ENCODE measurements at regions not wholly inside any gene's neighbourhood (a gene's known extent, or its start where the extent isn't known, plus 50 kb on each side); places are given as distances from the start of the nearest gene placed in this dataset.
"Not testable (repeated sequence)": the region's sequence is repeated elsewhere in the genome, so short reads cannot be mapped to it uniquely, and the experiment has no call there.

- no peaks in the 10 kb centered on the region for H3K9me3 ChIP-seq (ENCODE audit: control insufficient read depth, low read depth, low read length)
- H3K4me1 ChIP-seq (ENCODE audit: control insufficient read depth, low read depth, low read length): no peaks in the 10 kb centered on the region
- H3K9ac ChIP-seq (ENCODE audit: low read length): no peak overlapping the region
- H3K4me3 ChIP-seq (ENCODE audit: low read length): no peak overlapping the region
- no peaks in the 10 kb centered on the region for H3K36me3 ChIP-seq (ENCODE audit: control insufficient read depth, low read depth, low read length)
- H3K27me3 ChIP-seq (ENCODE audit: control insufficient read depth, insufficient read depth, low read length): no peaks in the 10 kb centered on the region
- H3K27ac ChIP-seq (ENCODE audit: low read length): no peak overlapping the region
Observed at GRCh38 chr13:33394294-33394932, 108.9 kb upstream of the STARD13 start.

GRCh38 chr13:33401238-33401637 is 115.7 kb upstream of the STARD13 start:
- no peaks in the 10 kb centered on the region for H3K36me3 ChIP-seq (ENCODE audit: control insufficient read depth, low read depth, low read length)
- no peaks in the 10 kb centered on the region for H3K27me3 ChIP-seq (ENCODE audit: control insufficient read depth, insufficient read depth, low read length)
- no peak overlapping the region for H3K9ac ChIP-seq (ENCODE audit: low read length)
- H3K27ac ChIP-seq (ENCODE audit: low read length): no peak overlapping the region
- no peaks in the 10 kb centered on the region for H3K9me3 ChIP-seq (ENCODE audit: control insufficient read depth, low read depth, low read length)
- H3K4me3 ChIP-seq (ENCODE audit: low read length): no peak overlapping the region
- H3K4me1 ChIP-seq (ENCODE audit: control insufficient read depth, low read depth, low read length): no peaks in the 10 kb centered on the region

GRCh38 chr13:33402975-33403374 is 117.4 kb upstream of the STARD13 start:
- no peak overlapping the region for H3K27ac ChIP-seq (ENCODE audit: low read length)
- no peak overlapping the region for H3K9ac ChIP-seq (ENCODE audit: low read length)
- H3K36me3 ChIP-seq (ENCODE audit: control insufficient read depth, low read depth, low read length): no peaks in the 10 kb centered on the region
- no peaks in the 10 kb centered on the region for H3K27me3 ChIP-seq (ENCODE audit: control insufficient read depth, insufficient read depth, low read length)
- H3K9me3 ChIP-seq (ENCODE audit: control insufficient read depth, low read depth, low read length): no peaks in the 10 kb centered on the region
- no peaks in the 10 kb centered on the region for H3K4me1 ChIP-seq (ENCODE audit: control insufficient read depth, low read depth, low read length)
- H3K4me3 ChIP-seq (ENCODE audit: low read length): no peak overlapping the region

GRCh38 chr13:33403807-33404362 is 118.3 kb upstream of the STARD13 start:
- Histone ChIP-seq H3K9me3 (ENCODE audit: control insufficient read depth, low read depth, low read length) (no peaks in the 10 kb centered on the region), H3K4me3 (ENCODE audit: low read length) (no peak overlapping the region), H3K36me3 (ENCODE audit: control insufficient read depth, low read depth, low read length) (no peaks in the 10 kb centered on the region), H3K9ac (ENCODE audit: low read length) (no peak overlapping the region), H3K27me3 (ENCODE audit: control insufficient read depth, insufficient read depth, low read length) (no peaks in the 10 kb centered on the region), H3K27ac (ENCODE audit: low read length) (no peak overlapping the region), H3K4me1 (ENCODE audit: control insufficient read depth, low read depth, low read length) (no peaks in the 10 kb centered on the region)

- H3K27me3 ChIP-seq (ENCODE audit: control insufficient read depth, insufficient read depth, low read length): no peaks in the 10 kb centered on the region
- H3K9ac ChIP-seq (ENCODE audit: low read length): no peak overlapping the region
- peaks cover 4% of the 10 kb centered on the region for H3K4me1 ChIP-seq (ENCODE audit: control insufficient read depth, low read depth, low read length)
- no peak overlapping the region for H3K27ac ChIP-seq (ENCODE audit: low read length)
- H3K4me3 ChIP-seq (ENCODE audit: low read length): no peak overlapping the region
- no peaks in the 10 kb centered on the region for H3K9me3 ChIP-seq (ENCODE audit: control insufficient read depth, low read depth, low read length)
- H3K36me3 ChIP-seq (ENCODE audit: control insufficient read depth, low read depth, low read length): no peaks in the 10 kb centered on the region
Observed at GRCh38 chr13:33405371-33405770, 119.8 kb upstream of the STARD13 start.

- Histone ChIP-seq H3K9me3 (ENCODE audit: control insufficient read depth, low read depth, low read length) (no peaks in the 10 kb centered on the region), H3K36me3 (ENCODE audit: control insufficient read depth, low read depth, low read length) (no peaks in the 10 kb centered on the region), H3K27me3 (ENCODE audit: control insufficient read depth, insufficient read depth, low read length) (no peaks in the 10 kb centered on the region), H3K27ac (ENCODE audit: low read length) (no peak overlapping the region), H3K4me1 (ENCODE audit: control insufficient read depth, low read depth, low read length) (peaks cover 11% of the 10 kb centered on the region), H3K9ac (ENCODE audit: low read length) (no peak overlapping the region), H3K4me3 (ENCODE audit: low read length) (no peak overlapping the region)
Observed at GRCh38 chr13:33409673-33410510, 124.3 kb upstream of the STARD13 start.

- Histone ChIP-seq H3K9ac (ENCODE audit: low read length) (no peak overlapping the region), H3K36me3 (ENCODE audit: control insufficient read depth, low read depth, low read length) (no peaks in the 10 kb centered on the region), H3K27ac (ENCODE audit: low read length) (no peak overlapping the region), H3K27me3 (ENCODE audit: control insufficient read depth, insufficient read depth, low read length) (no peaks in the 10 kb centered on the region), H3K9me3 (ENCODE audit: control insufficient read depth, low read depth, low read length) (no peaks in the 10 kb centered on the region), H3K4me3 (ENCODE audit: low read length) (no peak overlapping the region), H3K4me1 (ENCODE audit: control insufficient read depth, low read depth, low read length) (peaks cover 11% of the 10 kb centered on the region)
Observed at GRCh38 chr13:33410619-33411018, 125.1 kb upstream of the STARD13 start.

- Histone ChIP-seq H3K4me1 (ENCODE audit: control insufficient read depth, low read depth, low read length) (peaks cover 11% of the 10 kb centered on the region), H3K4me3 (ENCODE audit: low read length) (no peak overlapping the region), H3K27ac (ENCODE audit: low read length) (no peak overlapping the region), H3K27me3 (ENCODE audit: control insufficient read depth, insufficient read depth, low read length) (no peaks in the 10 kb centered on the region), H3K9ac (ENCODE audit: low read length) (no peak overlapping the region), H3K9me3 (ENCODE audit: control insufficient read depth, low read depth, low read length) (no peaks in the 10 kb centered on the region), H3K36me3 (ENCODE audit: control insufficient read depth, low read depth, low read length) (no peaks in the 10 kb centered on the region)
Observed at GRCh38 chr13:33411312-33411711, 125.8 kb upstream of the STARD13 start.

GRCh38 chr13:33415822-33416221 is 130.3 kb upstream of the STARD13 start:
- Histone ChIP-seq H3K36me3 (ENCODE audit: control insufficient read depth, low read depth, low read length) (no peaks in the 10 kb centered on the region), H3K27ac (ENCODE audit: low read length) (no peak overlapping the region), H3K9ac (ENCODE audit: low read length) (no peak overlapping the region), H3K4me3 (ENCODE audit: low read length) (no peak overlapping the region), H3K9me3 (ENCODE audit: control insufficient read depth, low read depth, low read length) (no peaks in the 10 kb centered on the region), H3K4me1 (ENCODE audit: control insufficient read depth, low read depth, low read length) (peaks cover 3% of the 10 kb centered on the region), H3K27me3 (ENCODE audit: control insufficient read depth, insufficient read depth, low read length) (no peaks in the 10 kb centered on the region)

GRCh38 chr13:33418224-33418953 is 132.8 kb upstream of the STARD13 start:
- H3K4me3 ChIP-seq (ENCODE audit: low read length); H3K4me1 ChIP-seq (ENCODE audit: control insufficient read depth, low read depth, low read length); H3K9ac ChIP-seq (ENCODE audit: low read length); H3K9me3 ChIP-seq (ENCODE audit: control insufficient read depth, low read depth, low read length); H3K27me3 ChIP-seq (ENCODE audit: control insufficient read depth, insufficient read depth, low read length); H3K27ac ChIP-seq (ENCODE audit: low read length); H3K36me3 ChIP-seq (ENCODE audit: control insufficient read depth, low read depth, low read length): not testable (repeated sequence)

GRCh38 chr13:33420117-33420516 is 134.6 kb upstream of the STARD13 start:
- not testable (repeated sequence) for H3K9me3 ChIP-seq (ENCODE audit: control insufficient read depth, low read depth, low read length); H3K36me3 ChIP-seq (ENCODE audit: control insufficient read depth, low read depth, low read length); H3K9ac ChIP-seq (ENCODE audit: low read length); H3K27ac ChIP-seq (ENCODE audit: low read length); H3K27me3 ChIP-seq (ENCODE audit: control insufficient read depth, insufficient read depth, low read length); H3K4me3 ChIP-seq (ENCODE audit: low read length); H3K4me1 ChIP-seq (ENCODE audit: control insufficient read depth, low read depth, low read length)

Measured in iPS-18a (cell line).